ENCODE measurements at regions not wholly inside any gene's neighbourhood (a gene's known extent, or its start where the extent isn't known, plus 50 kb on each side); places are given as distances from the start of the nearest gene placed in this dataset.

- no peaks in the 10 kb centered on the region for H4K20me1 ChIP-seq (ENCODE audit: insufficient read depth, low read length)
- no peak for TF ChIP-seq EZH2 (IDR thresholded peaks at IDR 0.05; ENCODE audit: borderline replicate concordance, low read depth, low read length, severe bottlenecking)
- no peak for TF ChIP-seq CTCF (IDR thresholded peaks at IDR 0.05; ENCODE audit: borderline replicate concordance, extremely low read depth, low read length, poor library complexity, severe bottlenecking)
- no peak for DNase-seq
Measured at GRCh38 chr4:181291615-181292014, 951.6 kb upstream of the TENM3 start.

GRCh38 chr4:181293014-181293413 lies 950.2 kb upstream of the TENM3 start:
- no peaks in the 10 kb centered on the region for H3K36me3 ChIP-seq (ENCODE audit: insufficient read depth, low read length)
- H3K27ac ChIP-seq (ENCODE audit: low read length), result no peak overlapping the region
- H3K9me3 ChIP-seq (ENCODE audit: insufficient read depth, low read length, severe bottlenecking), result no peaks in the 10 kb centered on the region
- no peak overlapping the region for H3K4me3 ChIP-seq (ENCODE audit: low read depth in 1 of 2, low read length in 2 of 2)
- no peak for ATAC-seq (ENCODE audit: insufficient read depth, low read depth)
- no peak overlapping the region for H3K4me2 ChIP-seq (ENCODE audit: insufficient read depth, low read length)
- no peaks in the 10 kb centered on the region for H3K27me3 ChIP-seq (ENCODE audit: insufficient read depth, low read length, poor library complexity)
- H3K4me1 ChIP-seq (ENCODE audit: insufficient read depth, low read length), result no peaks in the 10 kb centered on the region
- DNase-seq, result no peak
- H4K20me1 ChIP-seq (ENCODE audit: insufficient read depth, low read length), result no peaks in the 10 kb centered on the region
- H3K9ac ChIP-seq (ENCODE audit: low read depth, low read length), result no peak overlapping the region
- H3K79me2 ChIP-seq (ENCODE audit: insufficient read depth, low read length), result no peaks in the 10 kb centered on the region
- H2AFZ ChIP-seq (ENCODE audit: low read depth, low read length), result no peak overlapping the region
- TF ChIP-seq EZH2 (IDR thresholded peaks at IDR 0.05; ENCODE audit: borderline replicate concordance, low read depth, low read length, severe bottlenecking), result no peak
- TF ChIP-seq CTCF (IDR thresholded peaks at IDR 0.05; ENCODE audit: borderline replicate concordance, extremely low read depth, low read length, poor library complexity, severe bottlenecking), result no peak

More at GRCh38 chr4:181291615-181292014, 951.6 kb upstream of the TENM3 start:
- H3K4me2 ChIP-seq (ENCODE audit: insufficient read depth, low read length), result no peak overlapping the region
- no peak overlapping the region for H3K9ac ChIP-seq (ENCODE audit: low read depth, low read length)
- no peaks in the 10 kb centered on the region for H3K79me2 ChIP-seq (ENCODE audit: insufficient read depth, low read length)
- no peak overlapping the region for H3K4me3 ChIP-seq (ENCODE audit: low read depth in 1 of 2, low read length in 2 of 2)
- H3K4me1 ChIP-seq (ENCODE audit: insufficient read depth, low read length), result no peaks in the 10 kb centered on the region
- no peaks in the 10 kb centered on the region for H3K9me3 ChIP-seq (ENCODE audit: insufficient read depth, low read length, severe bottlenecking)
- ATAC-seq (ENCODE audit: insufficient read depth, low read depth), result no peak
- no peak overlapping the region for H3K27ac ChIP-seq (ENCODE audit: low read length)
- no peaks in the 10 kb centered on the region for H3K36me3 ChIP-seq (ENCODE audit: insufficient read depth, low read length)
- no peaks in the 10 kb centered on the region for H3K27me3 ChIP-seq (ENCODE audit: insufficient read depth, low read length, poor library complexity)
- H2AFZ ChIP-seq (ENCODE audit: low read depth, low read length), result no peak overlapping the region

- no peaks in the 10 kb centered on the region for H3K27me3 ChIP-seq (ENCODE audit: insufficient read depth, low read length, poor library complexity)
- no peak overlapping the region for H3K9ac ChIP-seq (ENCODE audit: low read depth, low read length)
- H3K4me3 ChIP-seq (ENCODE audit: low read depth in 1 of 2, low read length in 2 of 2), result no peak overlapping the region
- H3K36me3 ChIP-seq (ENCODE audit: insufficient read depth, low read length), result no peaks in the 10 kb centered on the region
- no peaks in the 10 kb centered on the region for H3K79me2 ChIP-seq (ENCODE audit: insufficient read depth, low read length)
- no peak overlapping the region for H3K4me2 ChIP-seq (ENCODE audit: insufficient read depth, low read length)
- no peak overlapping the region for H2AFZ ChIP-seq (ENCODE audit: low read depth, low read length)
- H3K4me1 ChIP-seq (ENCODE audit: insufficient read depth, low read length), result no peaks in the 10 kb centered on the region
- no peak overlapping the region for H3K27ac ChIP-seq (ENCODE audit: low read length)
- DNase-seq (no peak), ATAC-seq (ENCODE audit: insufficient read depth, low read depth) (no peak)
- no peaks in the 10 kb centered on the region for H4K20me1 ChIP-seq (ENCODE audit: insufficient read depth, low read length)
- H3K9me3 ChIP-seq (ENCODE audit: insufficient read depth, low read length, severe bottlenecking), result no peaks in the 10 kb centered on the region
- TF ChIP-seq CTCF (IDR thresholded peaks at IDR 0.05; ENCODE audit: borderline replicate concordance, extremely low read depth, low read length, poor library complexity, severe bottlenecking) (no peak), EZH2 (IDR thresholded peaks at IDR 0.05; ENCODE audit: borderline replicate concordance, low read depth, low read length, severe bottlenecking) (no peak)
Measured at GRCh38 chr4:181293541-181293940, 949.7 kb upstream of the TENM3 start.

- H3K4me3 ChIP-seq (ENCODE audit: low read depth in 1 of 2, low read length in 2 of 2), result no peak overlapping the region
- H3K4me2 ChIP-seq (ENCODE audit: insufficient read depth, low read length), result no peak overlapping the region
- H3K9me3 ChIP-seq (ENCODE audit: insufficient read depth, low read length, severe bottlenecking), result no peaks in the 10 kb centered on the region
- H3K27me3 ChIP-seq (ENCODE audit: insufficient read depth, low read length, poor library complexity), result no peaks in the 10 kb centered on the region
- no peak overlapping the region for H2AFZ ChIP-seq (ENCODE audit: low read depth, low read length)
- DNase-seq, result no peak
- ATAC-seq (ENCODE audit: insufficient read depth, low read depth), result no peak
- no peak overlapping the region for H3K27ac ChIP-seq (ENCODE audit: low read length)
- H3K79me2 ChIP-seq (ENCODE audit: insufficient read depth, low read length), result no peaks in the 10 kb centered on the region
- H4K20me1 ChIP-seq (ENCODE audit: insufficient read depth, low read length), result no peaks in the 10 kb centered on the region
- TF ChIP-seq CTCF (IDR thresholded peaks at IDR 0.05; ENCODE audit: borderline replicate concordance, extremely low read depth, low read length, poor library complexity, severe bottlenecking), result no peak
- TF ChIP-seq EZH2 (IDR thresholded peaks at IDR 0.05; ENCODE audit: borderline replicate concordance, low read depth, low read length, severe bottlenecking), result no peak
- no peak overlapping the region for H3K9ac ChIP-seq (ENCODE audit: low read depth, low read length)
- no peaks in the 10 kb centered on the region for H3K36me3 ChIP-seq (ENCODE audit: insufficient read depth, low read length)
- H3K4me1 ChIP-seq (ENCODE audit: insufficient read depth, low read length), result no peaks in the 10 kb centered on the region
Measured at GRCh38 chr4:181294421-181294820, 948.8 kb upstream of the TENM3 start.
